ENCODE measurements at regions not wholly inside any gene's neighbourhood (a gene's known extent, or its start where the extent isn't known, plus 50 kb on each side); places are given as distances from the start of the nearest gene placed in this dataset.

DNA sequence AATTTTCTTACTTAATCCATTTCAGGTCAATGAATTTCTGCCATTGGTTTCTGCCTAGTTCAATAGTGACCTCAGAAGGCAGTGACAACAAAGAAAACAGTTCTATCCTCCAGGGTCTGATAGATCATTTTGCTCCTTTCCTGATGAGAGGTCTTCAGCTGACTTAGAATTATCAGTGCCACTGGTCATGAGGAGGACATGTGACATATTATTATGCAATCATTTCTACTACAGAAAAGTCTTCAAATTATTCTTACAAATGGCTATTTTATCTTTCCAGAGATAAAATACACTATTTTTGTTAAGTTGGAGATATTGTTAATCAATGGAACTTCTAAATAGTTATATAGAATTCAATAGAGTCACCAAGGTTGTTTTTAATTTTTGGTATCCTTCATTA is 360.0 kb upstream of the GALNT5 start (continued):
- TF ChIP-seq, protein P1, sequence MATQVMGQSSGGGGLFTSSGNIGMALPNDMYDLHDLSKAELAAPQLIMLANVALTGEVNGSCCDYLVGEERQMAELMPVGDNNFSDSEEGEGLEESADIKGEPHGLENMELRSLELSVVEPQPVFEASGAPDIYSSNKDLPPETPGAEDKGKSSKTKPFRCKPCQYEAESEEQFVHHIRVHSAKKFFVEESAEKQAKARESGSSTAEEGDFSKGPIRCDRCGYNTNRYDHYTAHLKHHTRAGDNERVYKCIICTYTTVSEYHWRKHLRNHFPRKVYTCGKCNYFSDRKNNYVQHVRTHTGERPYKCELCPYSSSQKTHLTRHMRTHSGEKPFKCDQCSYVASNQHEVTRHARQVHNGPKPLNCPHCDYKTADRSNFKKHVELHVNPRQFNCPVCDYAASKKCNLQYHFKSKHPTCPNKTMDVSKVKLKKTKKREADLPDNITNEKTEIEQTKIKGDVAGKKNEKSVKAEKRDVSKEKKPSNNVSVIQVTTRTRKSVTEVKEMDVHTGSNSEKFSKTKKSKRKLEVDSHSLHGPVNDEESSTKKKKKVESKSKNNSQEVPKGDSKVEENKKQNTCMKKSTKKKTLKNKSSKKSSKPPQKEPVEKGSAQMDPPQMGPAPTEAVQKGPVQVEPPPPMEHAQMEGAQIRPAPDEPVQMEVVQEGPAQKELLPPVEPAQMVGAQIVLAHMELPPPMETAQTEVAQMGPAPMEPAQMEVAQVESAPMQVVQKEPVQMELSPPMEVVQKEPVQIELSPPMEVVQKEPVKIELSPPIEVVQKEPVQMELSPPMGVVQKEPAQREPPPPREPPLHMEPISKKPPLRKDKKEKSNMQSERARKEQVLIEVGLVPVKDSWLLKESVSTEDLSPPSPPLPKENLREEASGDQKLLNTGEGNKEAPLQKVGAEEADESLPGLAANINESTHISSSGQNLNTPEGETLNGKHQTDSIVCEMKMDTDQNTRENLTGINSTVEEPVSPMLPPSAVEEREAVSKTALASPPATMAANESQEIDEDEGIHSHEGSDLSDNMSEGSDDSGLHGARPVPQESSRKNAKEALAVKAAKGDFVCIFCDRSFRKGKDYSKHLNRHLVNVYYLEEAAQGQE (IDR thresholded peaks at IDR 0.05) = no peak
- TF ChIP-seq CHD4 (IDR thresholded peaks at IDR 0.05; ENCODE audit: borderline replicate concordance) = no peak
- no peak for TF ChIP-seq TP53 (CRISPR knock-in tag; IDR thresholded peaks at IDR 0.05)
- no peak for TF ChIP-seq NR3C1 (IDR thresholded peaks at IDR 0.05)
- TF ChIP-seq EHF (CRISPR knock-in tag; IDR thresholded peaks at IDR 0.05) = no peak
- no peak for TF ChIP-seq SREBF2 (IDR thresholded peaks at IDR 0.05)

DNA sequence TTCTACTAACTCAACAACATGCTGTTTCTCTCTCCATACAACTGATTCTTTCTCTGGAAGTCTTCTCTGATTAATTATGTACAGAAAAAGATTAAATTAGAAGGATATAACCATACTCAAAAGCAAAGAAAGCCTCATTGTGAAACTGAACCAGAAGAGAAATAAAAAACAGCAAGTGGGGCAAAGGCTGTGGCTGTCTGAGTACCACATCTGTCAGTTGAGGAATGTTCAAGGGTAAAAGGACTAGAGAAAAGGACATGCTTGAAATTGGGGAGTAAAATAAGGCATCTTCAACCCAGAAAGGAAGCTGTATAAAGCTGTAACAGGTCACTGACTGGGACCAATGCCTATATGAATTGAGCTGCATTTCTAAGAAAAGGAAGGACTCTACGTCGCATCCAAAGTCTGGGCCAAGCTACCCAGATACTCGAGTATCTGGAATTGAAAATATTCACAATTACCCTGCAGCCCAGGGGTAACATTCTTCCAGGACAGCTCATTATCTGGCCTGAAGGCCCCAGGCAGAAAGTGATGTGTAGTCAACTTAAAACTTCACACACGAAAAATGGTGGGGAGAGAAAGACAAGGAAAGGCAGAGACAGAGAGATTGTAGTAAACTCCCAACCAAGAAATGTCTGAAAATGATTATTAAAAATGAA is 356.0 kb upstream of the GALNT5 start:
- DNase-seq (ENCODE audit: low read depth in 1 of 2, low spot score in 1 of 2) (no peak), ATAC-seq (no peak), FAIRE-seq (no peak)
- WGBS (ENCODE audit: missing lambda C conversion rate) = 62% methylated on average over 4 of the region's 4 CpGs
- ChIA-PET POLR2A (no interaction called here), CTCF (no interaction called here)
- Histone ChIP-seq H3K9me3 (no peaks in the 10 kb centered on the region), H3K4me3 (no peak overlapping the region), H3K4me1 (no peaks in the 10 kb centered on the region), H3K27ac (no peak overlapping the region), H3K4me2 (no peak overlapping the region)
- TF ChIP-seq CBX2 (IDR thresholded peaks at IDR 0.05; ENCODE audit: borderline replicate concordance, low read depth) (no peak), CHD2 (IDR thresholded peaks at IDR 0.05; ENCODE audit: low read length, partially characterized antibody) (no peak), HOXA7 (CRISPR knock-in tag; IDR thresholded peaks at IDR 0.05) (no peak), POLR2AphosphoS2 (conservative IDR thresholded peaks at IDR 0.05; ENCODE audit: low read length) (no peak), FOSL2 (IDR thresholded peaks at IDR 0.05) (no peak), FOSL2 (CRISPR knock-in tag; IDR thresholded peaks at IDR 0.05) (no peak)
- TF ChIP-seq, protein P2, sequence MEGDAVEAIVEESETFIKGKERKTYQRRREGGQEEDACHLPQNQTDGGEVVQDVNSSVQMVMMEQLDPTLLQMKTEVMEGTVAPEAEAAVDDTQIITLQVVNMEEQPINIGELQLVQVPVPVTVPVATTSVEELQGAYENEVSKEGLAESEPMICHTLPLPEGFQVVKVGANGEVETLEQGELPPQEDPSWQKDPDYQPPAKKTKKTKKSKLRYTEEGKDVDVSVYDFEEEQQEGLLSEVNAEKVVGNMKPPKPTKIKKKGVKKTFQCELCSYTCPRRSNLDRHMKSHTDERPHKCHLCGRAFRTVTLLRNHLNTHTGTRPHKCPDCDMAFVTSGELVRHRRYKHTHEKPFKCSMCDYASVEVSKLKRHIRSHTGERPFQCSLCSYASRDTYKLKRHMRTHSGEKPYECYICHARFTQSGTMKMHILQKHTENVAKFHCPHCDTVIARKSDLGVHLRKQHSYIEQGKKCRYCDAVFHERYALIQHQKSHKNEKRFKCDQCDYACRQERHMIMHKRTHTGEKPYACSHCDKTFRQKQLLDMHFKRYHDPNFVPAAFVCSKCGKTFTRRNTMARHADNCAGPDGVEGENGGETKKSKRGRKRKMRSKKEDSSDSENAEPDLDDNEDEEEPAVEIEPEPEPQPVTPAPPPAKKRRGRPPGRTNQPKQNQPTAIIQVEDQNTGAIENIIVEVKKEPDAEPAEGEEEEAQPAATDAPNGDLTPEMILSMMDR (IDR thresholded peaks at IDR 0.05) = no peak

DNA sequence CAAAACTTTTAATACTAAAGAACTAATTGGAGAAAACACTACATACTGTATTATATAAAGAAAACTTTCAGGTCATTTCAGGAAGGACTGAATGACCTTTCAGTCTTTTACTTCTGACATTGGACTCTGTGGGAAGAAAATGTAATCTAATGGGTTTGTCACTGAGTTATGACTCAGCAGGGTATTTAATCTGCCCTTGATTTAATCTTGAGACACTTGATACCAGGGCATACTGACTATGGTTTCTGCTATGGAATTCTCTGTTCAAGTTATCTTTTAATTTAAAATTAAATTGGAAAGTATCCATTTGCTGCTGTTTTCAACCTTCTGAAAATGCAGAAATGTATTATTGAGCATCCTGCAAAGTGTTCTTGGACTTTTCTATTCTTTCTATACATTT is 354.2 kb upstream of the GALNT5 start:
- no peak for FAIRE-seq
- DNase-seq (ENCODE audit: low read depth in 1 of 2, low spot score in 1 of 2) = no peak
- H3K4me2 ChIP-seq = no peak overlapping the region
- no peaks in the 10 kb centered on the region for H3K4me1 ChIP-seq
- ATAC-seq = no peak
- no peaks in the 10 kb centered on the region for H3K9me3 ChIP-seq
- H3K4me3 ChIP-seq = no peak overlapping the region
- ChIA-PET POLR2A (no interaction called here), CTCF (interaction anchor here (0.6 kb wide), 1 partner anchor 281 kb away, joined by 3 read pairs; no protein-coding TSS in a partner anchor)
- no peak overlapping the region for H3K27ac ChIP-seq
- TF ChIP-seq, protein P3, sequence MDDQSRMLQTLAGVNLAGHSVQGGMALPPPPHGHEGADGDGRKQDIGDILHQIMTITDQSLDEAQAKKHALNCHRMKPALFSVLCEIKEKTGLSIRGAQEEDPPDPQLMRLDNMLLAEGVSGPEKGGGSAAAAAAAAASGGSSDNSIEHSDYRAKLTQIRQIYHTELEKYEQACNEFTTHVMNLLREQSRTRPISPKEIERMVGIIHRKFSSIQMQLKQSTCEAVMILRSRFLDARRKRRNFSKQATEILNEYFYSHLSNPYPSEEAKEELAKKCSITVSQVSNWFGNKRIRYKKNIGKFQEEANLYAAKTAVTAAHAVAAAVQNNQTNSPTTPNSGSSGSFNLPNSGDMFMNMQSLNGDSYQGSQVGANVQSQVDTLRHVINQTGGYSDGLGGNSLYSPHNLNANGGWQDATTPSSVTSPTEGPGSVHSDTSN (IDR thresholded peaks at IDR 0.05) = no peak
- TF ChIP-seq ZC3H11A (IDR thresholded peaks at IDR 0.05) = no peak
- no peak for TF ChIP-seq MAFK (IDR thresholded peaks at IDR 0.05; ENCODE audit: partially characterized antibody)

DNA sequence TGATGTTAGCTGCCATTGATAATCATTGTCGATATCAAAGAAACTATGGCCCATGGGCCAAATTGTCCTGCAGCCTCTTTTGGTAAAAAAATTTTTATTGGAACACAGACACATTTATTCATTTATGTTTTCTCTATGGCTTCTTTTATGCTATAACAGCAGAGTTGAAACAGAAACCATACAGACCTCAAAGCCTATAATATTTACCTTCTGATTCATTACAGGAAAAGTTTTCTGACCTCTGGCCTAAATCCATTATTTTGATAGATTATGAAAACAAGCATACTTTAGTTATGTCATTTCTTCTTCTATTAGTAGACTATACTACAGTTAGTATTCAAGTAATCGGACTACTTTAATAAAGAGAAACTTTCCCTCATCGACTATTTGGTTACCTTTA is 349.7 kb upstream of the GALNT5 start:
- CTCF ChIA-PET = no interaction called here
- TF ChIP-seq ZFP36 (IDR thresholded peaks at IDR 0.05; ENCODE audit: borderline replicate concordance, partially characterized antibody) = no peak
- TF ChIP-seq, protein P2 (IDR thresholded peaks at IDR 0.05) = no peak
- TF ChIP-seq, protein P4, sequence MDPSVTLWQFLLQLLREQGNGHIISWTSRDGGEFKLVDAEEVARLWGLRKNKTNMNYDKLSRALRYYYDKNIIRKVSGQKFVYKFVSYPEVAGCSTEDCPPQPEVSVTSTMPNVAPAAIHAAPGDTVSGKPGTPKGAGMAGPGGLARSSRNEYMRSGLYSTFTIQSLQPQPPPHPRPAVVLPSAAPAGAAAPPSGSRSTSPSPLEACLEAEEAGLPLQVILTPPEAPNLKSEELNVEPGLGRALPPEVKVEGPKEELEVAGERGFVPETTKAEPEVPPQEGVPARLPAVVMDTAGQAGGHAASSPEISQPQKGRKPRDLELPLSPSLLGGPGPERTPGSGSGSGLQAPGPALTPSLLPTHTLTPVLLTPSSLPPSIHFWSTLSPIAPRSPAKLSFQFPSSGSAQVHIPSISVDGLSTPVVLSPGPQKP (IDR thresholded peaks at IDR 0.05; ENCODE audit: low read depth, low read length) = no peak
- no peak for TF ChIP-seq CBX2 (IDR thresholded peaks at IDR 0.05; ENCODE audit: borderline replicate concordance, low read depth)
- TF ChIP-seq MAFK (IDR thresholded peaks at IDR 0.05; ENCODE audit: partially characterized antibody) = no peak
- TF ChIP-seq CBX8 (IDR thresholded peaks at IDR 0.05) = no peak
- TF ChIP-seq, protein P5, sequence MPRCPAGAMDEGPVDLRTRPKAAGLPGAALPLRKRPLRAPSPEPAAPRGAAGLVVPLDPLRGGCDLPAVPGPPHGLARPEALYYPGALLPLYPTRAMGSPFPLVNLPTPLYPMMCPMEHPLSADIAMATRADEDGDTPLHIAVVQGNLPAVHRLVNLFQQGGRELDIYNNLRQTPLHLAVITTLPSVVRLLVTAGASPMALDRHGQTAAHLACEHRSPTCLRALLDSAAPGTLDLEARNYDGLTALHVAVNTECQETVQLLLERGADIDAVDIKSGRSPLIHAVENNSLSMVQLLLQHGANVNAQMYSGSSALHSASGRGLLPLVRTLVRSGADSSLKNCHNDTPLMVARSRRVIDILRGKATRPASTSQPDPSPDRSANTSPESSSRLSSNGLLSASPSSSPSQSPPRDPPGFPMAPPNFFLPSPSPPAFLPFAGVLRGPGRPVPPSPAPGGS (IDR thresholded peaks at IDR 0.05) = no peak
- no peak for TF ChIP-seq TP53 (CRISPR knock-in tag; IDR thresholded peaks at IDR 0.05)
- no peak for TF ChIP-seq MAZ (IDR thresholded peaks at IDR 0.05; ENCODE audit: borderline replicate concordance, low read depth, low read length)

More for the DNA sequence above, 349.7 kb upstream of the GALNT5 start:
- POLR2A ChIA-PET = no interaction called here
- Histone ChIP-seq H3K4me2 (no peak overlapping the region), H3K4me1 (no peaks in the 10 kb centered on the region), H3K9me3 (no peaks in the 10 kb centered on the region), H3K27ac (no peak overlapping the region), H3K4me3 (no peak overlapping the region)
- 34% methylated on average over 3 of the region's 3 CpGs for WGBS (ENCODE audit: missing lambda C conversion rate)
- no peak for ATAC-seq
- FAIRE-seq = no peak
- DNase-seq (ENCODE audit: low read depth in 1 of 2, low spot score in 1 of 2) = no peak

Data from A549 (cell line).